DOHH2 (cell line): ENCODE measurements at regions not wholly inside any gene's neighbourhood (a gene's known extent, or its start where the extent isn't known, plus 50 kb on each side); places are given as distances from the start of the nearest gene placed in this dataset.

Source experiments
- CTCF ChIP-seq: fragments of 200-600 bp; sonication (generic); IDR thresholded peaks from one replicate; pipeline ENCODE4 v1.5.1; 2014; ENCODE audit warnings: antibody characterized with exemption, mild to moderate bottlenecking, low read depth, low read length; ENCODE audit not compliant: poor library complexity, severe bottlenecking
- EZH2phosphoT487 ChIP-seq: fragments of 200-600 bp; sonication (generic); IDR thresholded peaks from 2 replicates; pipeline ENCODE4 v1.6.1; 2017; ENCODE audit warnings: borderline replicate concordance, mild to moderate bottlenecking, antibody characterized with exemption, low read length, moderate library complexity, mixed read lengths

GRCh38 chr3:18891641-18892040 is 256.7 kb upstream of the KCNH8 start:
- no peak for TF ChIP-seq CTCF
- no peak for TF ChIP-seq EZH2phosphoT487
